Stimulated activated CD8-positive, alpha-beta memory T cell treated with anti-CD3 and anti-CD28 coated beads, Interleukin-15, amount 100 ng/mL, for 1 hour (primary cell): ENCODE measurements at regions not wholly inside any gene's neighbourhood (a gene's known extent, or its start where the extent isn't known, plus 50 kb on each side); places are given as distances from the start of the nearest gene placed in this dataset.

Experiments
- DNase-seq: peaks from one replicate; pipeline ENCODE4 v3.0.0-alpha.2; 2020; ENCODE audit warnings: low read depth

DNA sequence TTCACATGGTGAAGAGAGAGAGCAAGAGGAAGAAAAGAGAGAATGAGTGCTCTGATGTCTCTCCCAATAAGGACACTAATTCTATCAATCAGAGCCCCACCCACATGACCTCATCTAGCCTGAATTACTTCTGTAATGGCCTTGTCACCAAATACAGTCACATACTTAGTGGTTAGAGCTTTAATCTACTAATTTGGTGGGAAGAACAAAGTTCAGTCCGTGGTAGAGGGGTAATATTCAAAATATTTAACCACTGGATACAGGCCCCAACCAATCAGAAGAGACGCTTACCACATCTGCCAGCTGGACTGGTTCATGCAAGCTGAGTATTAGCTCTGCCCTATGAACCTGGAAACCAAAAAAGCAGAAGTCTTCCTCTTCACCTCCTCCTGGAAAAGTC, 336.3 kb upstream of the NFE2L3 start:
- DNase-seq, result no peak

DNA sequence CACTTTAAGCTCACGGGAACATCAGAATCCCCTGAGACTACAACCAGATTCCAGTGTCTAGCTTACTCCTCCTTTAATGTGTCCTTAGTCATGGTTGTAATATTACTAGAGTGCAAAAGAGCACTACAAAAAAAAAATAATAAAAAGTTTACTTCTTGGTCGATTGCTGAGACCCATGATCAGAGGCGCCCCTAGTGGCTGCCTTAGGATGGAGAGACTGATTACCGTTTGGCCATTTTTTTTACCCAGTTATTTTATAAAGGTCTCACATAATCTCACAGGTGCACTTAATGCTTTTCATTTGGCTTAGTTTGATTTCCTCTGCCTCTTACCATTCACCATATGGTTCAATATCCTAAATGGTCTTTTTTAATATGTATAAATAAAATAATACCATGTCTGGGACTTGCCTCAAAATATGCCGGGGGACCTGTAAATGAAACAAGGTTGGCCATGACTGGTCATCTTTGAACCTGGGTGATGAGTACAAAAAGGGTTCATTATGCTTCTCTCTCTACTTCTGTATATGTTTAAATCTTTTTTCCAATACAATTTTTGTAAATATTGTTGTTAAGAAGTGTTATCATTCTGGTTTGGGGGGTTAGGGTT, 331.5 kb upstream of the NFE2L3 start:
- no peak for DNase-seq

- DNase-seq, result no peak
These were observed 330.8 kb upstream of the NFE2L3 start for GRCh38 chr7:25821225-25821624.

- no peak for DNase-seq
These were observed 329.2 kb upstream of the NFE2L3 start for GRCh38 chr7:25822823-25823222.

DNA sequence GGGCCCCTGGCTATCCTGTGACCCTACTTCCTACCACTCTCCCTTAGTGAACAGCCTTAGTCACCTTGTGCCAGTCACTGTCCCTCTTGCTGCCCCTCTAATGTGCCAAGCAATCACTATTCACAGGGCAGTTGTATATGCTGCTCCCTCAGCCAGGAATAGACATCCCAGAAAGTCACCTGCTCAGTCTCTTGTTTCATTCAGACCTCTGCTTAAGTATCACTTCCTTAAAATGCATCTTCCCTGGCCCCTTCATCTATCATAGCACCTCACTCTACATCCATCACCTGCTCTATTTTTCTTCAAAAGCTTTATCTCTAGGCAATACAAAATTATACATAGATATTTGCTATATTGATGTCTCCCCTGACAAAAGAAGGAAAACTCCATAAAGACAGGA, 328.4 kb upstream of the NFE2L3 start:
- no peak for DNase-seq

- DNase-seq, result no peak
These were observed 323.5 kb upstream of the NFE2L3 start for GRCh38 chr7:25828468-25828867.

- DNase-seq, result no peak
These were observed 322.3 kb upstream of the NFE2L3 start for GRCh38 chr7:25829663-25830062.

- no peak for DNase-seq
These were observed 321.8 kb upstream of the NFE2L3 start for GRCh38 chr7:25830215-25830614.

DNA sequence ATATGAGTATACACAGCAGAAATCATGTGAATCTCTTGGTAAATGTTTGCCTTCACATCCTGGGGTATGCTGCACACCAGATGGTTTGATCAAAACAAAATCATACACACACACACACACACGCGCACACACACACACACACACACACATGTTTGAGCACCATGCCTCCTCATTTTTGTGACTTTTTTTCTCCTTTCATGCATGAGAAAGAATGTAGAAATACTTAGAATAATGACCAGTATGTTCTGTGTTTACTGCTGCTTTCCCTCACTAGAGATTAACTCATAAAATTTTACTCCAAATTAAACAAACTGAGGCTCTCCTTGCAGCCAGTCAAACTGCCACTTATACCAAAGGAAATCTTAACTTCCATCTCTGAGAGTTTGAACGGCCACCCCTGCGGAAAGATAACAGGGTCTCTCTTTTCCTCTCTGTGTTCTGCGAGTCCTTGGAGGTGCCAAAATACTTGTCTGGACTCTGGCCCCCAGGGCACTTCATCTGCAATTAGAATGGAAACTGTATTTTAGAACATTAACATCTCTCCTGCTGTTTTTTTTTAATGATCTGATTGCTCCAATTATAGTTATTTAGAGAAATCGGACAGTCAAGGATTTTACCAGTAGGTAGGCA, 320.8 kb upstream of the NFE2L3 start:
- no peak for DNase-seq

DNA sequence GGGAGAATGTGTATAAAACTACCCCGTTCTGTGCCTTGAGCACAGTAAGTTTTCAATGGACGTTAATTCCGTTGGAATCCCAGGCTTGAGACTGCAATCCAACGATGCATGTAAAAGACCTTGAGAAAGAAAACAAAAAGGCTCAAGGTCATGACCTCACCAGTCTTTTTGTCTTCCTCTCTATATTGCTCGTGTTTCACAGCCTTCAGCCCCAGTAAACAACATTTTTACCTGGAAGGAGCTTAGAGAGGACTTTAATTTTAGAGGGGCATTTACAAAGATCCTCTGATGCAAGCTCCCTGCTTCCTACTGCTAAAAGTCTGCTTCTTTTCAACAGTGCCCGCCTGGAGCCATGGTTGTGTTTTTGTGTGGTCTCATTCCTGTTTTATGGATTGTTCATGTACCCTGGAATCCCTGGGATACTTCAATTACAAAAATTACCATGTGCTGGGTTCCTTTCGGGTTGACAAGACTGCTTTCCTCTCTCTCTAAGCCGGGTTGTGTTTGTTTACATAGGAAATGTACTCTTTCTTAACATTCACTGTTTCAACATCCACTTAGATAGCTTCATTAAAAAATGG, 320.1 kb upstream of the NFE2L3 start:
- no peak for DNase-seq

DNA sequence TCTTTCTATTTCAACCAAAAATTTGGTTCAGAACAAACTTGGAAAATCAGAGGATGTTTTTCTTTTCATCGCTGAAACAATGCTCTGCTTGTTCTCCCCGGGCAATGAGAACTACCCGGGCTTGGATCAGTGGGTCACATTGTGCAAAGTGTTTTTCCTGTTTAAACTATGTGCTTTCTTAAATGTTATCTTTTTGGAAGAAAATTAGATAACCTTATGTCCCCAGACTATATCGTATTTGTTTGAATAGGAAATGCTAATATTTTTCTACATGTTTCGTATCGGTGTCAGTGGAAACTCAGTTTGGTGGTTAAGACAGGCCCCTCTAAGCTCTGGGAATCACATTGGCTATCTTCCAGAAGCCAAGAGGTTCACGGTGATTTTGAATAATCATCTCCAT, 319.5 kb upstream of the NFE2L3 start:
- DNase-seq, result no peak

- no peak for DNase-seq
These were observed 319.1 kb upstream of the NFE2L3 start for GRCh38 chr7:25832929-25833328.

- DNase-seq, result no peak
These were observed 317.9 kb upstream of the NFE2L3 start for GRCh38 chr7:25834050-25834449.

- no peak for DNase-seq
These were observed 316.8 kb upstream of the NFE2L3 start for GRCh38 chr7:25835197-25835596.

GRCh38 chr7:25839084-25839769, 312.8 kb upstream of the NFE2L3 start:
- no peak for DNase-seq

DNA sequence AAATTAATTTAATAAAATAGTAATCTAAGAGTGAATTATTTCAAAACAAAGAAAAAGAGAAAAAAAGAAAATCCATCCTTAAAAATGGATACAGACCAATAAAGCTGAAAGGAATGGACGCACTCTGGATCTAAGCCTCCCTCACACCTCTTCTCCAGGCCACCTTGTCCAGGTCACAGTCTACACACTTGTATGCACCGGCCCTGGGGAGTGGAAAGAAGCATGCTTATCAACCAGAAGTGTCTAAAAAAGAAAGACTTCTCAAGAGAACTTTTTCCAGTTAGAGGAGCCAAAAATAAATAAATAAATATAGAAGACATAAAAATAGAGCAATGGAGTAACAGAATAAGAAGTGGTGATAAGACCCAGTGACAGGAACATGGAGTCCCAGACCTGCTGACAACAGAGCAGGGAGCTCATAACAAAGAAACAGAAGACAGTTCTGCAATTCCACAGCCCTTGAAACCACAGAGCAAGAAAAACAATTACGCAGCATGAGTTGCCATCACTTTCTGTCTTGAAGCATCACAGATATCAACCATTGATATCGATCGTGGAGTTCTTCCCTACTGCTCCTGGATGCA, 311.7 kb upstream of the NFE2L3 start:
- no peak for DNase-seq

- no peak for DNase-seq
These were observed 310.4 kb upstream of the NFE2L3 start for GRCh38 chr7:25841575-25841974.

GRCh38 chr7:25842201-25842733, 309.7 kb upstream of the NFE2L3 start:
- no peak for DNase-seq

GRCh38 chr7:25843467-25843866, 308.5 kb upstream of the NFE2L3 start:
- no peak for DNase-seq

DNA sequence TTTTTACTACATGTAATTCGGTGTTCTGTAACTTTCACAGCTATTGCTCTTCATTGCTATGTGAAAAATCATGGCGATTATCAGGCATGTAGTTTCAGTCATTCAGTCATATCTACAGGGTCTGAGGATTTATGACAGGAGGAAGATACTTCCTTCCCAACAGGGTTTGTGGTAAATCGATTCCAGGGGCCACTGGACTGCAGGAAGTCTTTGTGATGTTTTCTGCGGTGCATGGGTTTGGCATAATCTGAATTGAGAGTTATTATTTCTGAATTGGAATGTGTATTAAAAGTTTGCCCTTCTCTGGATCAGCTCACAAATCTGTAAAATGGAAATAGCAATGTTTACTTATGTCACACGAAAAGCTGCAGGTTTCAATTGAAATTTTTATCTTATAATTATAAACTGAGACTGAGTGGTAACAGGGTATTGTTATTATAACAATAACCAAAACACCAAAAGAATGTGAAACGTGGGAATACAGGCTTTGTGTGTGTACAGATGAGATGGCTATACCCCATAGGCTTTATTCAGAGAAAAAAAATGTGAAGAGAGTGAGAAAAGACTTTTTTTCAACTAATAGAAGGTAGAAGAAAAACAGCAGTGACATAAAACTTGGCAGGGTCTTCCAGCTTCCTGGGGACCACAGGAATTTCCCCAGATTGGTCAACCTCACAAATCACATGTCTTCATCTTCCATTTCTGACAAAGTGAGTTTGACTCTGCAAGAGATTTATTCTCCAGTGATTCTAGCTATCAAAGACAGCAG, 307.7 kb upstream of the NFE2L3 start:
- DNase-seq, result no peak

- no peak for DNase-seq
These were observed 306.5 kb upstream of the NFE2L3 start for GRCh38 chr7:25845464-25845863.

- no peak for DNase-seq
These were observed 305.3 kb upstream of the NFE2L3 start for GRCh38 chr7:25846722-25847121.
